ENCODE measurements at regions not wholly inside any gene's neighbourhood (a gene's known extent, or its start where the extent isn't known, plus 50 kb on each side); places are given as distances from the start of the nearest gene placed in this dataset.

DNA sequence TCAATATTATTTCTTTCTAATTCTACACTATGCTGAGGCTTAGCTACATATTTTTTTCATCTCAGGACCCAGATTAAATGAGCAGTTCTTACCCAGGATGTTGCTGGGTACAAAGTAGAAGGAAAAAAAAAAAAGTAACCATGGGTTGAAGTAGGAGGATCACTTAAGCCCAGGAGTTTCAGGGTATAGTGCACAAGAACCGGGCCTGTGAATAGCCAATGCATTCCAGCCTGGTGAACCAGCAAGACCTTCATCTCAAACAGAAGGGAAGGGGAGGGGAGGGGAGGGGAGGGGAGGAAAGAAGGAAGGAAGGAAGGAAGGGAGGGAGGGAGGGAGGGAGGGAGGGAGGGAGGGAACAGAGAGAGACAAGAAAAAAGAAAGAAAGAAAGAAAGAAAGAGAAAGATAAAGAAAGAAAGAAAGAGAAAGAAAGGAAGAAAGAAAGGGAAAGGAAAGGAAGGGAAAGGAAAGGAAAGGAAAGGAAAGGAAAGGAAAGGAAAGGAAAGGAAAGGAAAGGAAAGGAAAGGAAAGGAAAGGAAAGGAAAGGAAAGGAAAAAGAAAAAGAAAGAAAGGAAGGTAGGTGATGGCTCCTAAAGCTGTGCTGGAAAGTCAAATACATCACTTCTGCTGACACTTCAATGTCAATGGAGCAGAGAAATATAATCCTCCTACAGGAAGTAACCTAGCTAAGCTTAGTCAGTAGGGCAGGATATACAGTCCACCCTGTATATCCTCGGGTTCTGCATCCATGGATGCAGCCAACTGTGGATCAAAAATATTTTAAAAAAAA, 206.8 kb upstream of the TGFBR2 start:
- TF ChIP-seq, protein P1, sequence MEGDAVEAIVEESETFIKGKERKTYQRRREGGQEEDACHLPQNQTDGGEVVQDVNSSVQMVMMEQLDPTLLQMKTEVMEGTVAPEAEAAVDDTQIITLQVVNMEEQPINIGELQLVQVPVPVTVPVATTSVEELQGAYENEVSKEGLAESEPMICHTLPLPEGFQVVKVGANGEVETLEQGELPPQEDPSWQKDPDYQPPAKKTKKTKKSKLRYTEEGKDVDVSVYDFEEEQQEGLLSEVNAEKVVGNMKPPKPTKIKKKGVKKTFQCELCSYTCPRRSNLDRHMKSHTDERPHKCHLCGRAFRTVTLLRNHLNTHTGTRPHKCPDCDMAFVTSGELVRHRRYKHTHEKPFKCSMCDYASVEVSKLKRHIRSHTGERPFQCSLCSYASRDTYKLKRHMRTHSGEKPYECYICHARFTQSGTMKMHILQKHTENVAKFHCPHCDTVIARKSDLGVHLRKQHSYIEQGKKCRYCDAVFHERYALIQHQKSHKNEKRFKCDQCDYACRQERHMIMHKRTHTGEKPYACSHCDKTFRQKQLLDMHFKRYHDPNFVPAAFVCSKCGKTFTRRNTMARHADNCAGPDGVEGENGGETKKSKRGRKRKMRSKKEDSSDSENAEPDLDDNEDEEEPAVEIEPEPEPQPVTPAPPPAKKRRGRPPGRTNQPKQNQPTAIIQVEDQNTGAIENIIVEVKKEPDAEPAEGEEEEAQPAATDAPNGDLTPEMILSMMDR (conservative IDR thresholded peaks at IDR 0.05), result no peak
- no peak for TF ChIP-seq ZFX (IDR thresholded peaks at IDR 0.05)
